H1 (cell line): ENCODE measurements at regions not wholly inside any gene's neighbourhood (a gene's known extent, or its start where the extent isn't known, plus 50 kb on each side); places are given as distances from the start of the nearest gene placed in this dataset.

Experiments
- GTF2F1 ChIP-seq: IDR thresholded peaks from 2 replicates; pipeline ENCODE4 v1.6.1; 2012; ENCODE audit warnings: low read depth, low read length, improper control_type of control experiment, borderline replicate concordance
- NANOG ChIP-seq: IDR thresholded peaks from 2 replicates; pipeline ENCODE4 v1.6.1; 2011; ENCODE audit warnings: low read length, low read depth, mild to moderate bottlenecking, inconsistent platforms; ENCODE audit not compliant: insufficient read depth, poor library complexity, severe bottlenecking
- RBBP5 ChIP-seq: IDR thresholded peaks from 2 replicates; pipeline ENCODE4 v1.7.1; 2012; ENCODE audit warnings: low read depth, mild to moderate bottlenecking, inconsistent platforms, low read length, moderate library complexity, borderline replicate concordance

- no peak for TF ChIP-seq GTF2F1
- no peak for TF ChIP-seq RBBP5
- TF ChIP-seq NANOG: no peak
Observed at GRCh38 chr7:125256446-125256845, 326.8 kb upstream of the POT1 start (continued).
